Suprapubic skin (tissue), 4 donors: ENCODE measurements at regions not wholly inside any gene's neighbourhood (a gene's known extent, or its start where the extent isn't known, plus 50 kb on each side); places are given as distances from the start of the nearest gene placed in this dataset.

Experiments used
- DNase-seq, 2 donors: peaks; one replicate each; pipeline ENCODE4 v3.0.0-alpha.2; 2019; ENCODE audit warnings: low spot score in 2 of 2
- H3K27ac ChIP-seq: fragments of 200-600 bp; sonication (generic); one replicate; pipeline ENCODE4 v1.5.1; 2019
- H3K27me3 ChIP-seq: fragments of 200-600 bp; sonication (generic); one replicate; pipeline ENCODE4 v1.5.1; 2019
- H3K36me3 ChIP-seq: fragments of 200-600 bp; sonication (generic); one replicate; pipeline ENCODE4 v1.5.1; 2019
- H3K4me1 ChIP-seq: fragments of 200-600 bp; sonication (generic); one replicate; pipeline ENCODE4 v1.5.1; 2019
- H3K4me3 ChIP-seq: fragments of 200-600 bp; sonication (generic); one replicate; pipeline ENCODE4 v1.5.1; 2019; ENCODE audit warnings: mild to moderate bottlenecking
- H3K9me3 ChIP-seq: fragments of 200-600 bp; sonication (generic); one replicate; pipeline ENCODE4 v1.5.1; 2019
- EP300 ChIP-seq: sonication (generic); formaldehyde crosslinking; IDR thresholded peaks from one replicate; pipeline ENCODE4 v1.6.1; 2017; ENCODE audit warnings: antibody characterized with exemption
- POLR2A ChIP-seq, 2 donors: fragments of 450-650 bp; IDR thresholded peaks; one replicate each; pipeline ENCODE4 v1.6.1; 2017; ENCODE audit warnings: antibody characterized with exemption in 2 of 2, mild to moderate bottlenecking in 2 of 2, moderate library complexity in 2 of 2
- POLR2AphosphoS5 ChIP-seq, 3 donors: sonication (generic); formaldehyde crosslinking; IDR thresholded peaks; one replicate each; pipeline ENCODE4 v1.6.1; 2017; ENCODE audit warnings: antibody characterized with exemption in 3 of 3
- WGBS: methylation state at CpG from one replicate; pipeline ENCODE4 v1.1.5; 2018; 5-methylcytosine and 5-hydroxymethylcytosine counted together
- TF ChIP-seq, protein P1 (sequence below), 2 donors: fragments of 200-600 bp in 1 of 2; fragments of 450-650 bp in 1 of 2; sonication (generic) in 1 of 2; IDR thresholded peaks; one replicate each; pipeline ENCODE4 v1.5.1; 2016 to 2019; ENCODE audit warnings: antibody characterized with exemption in 2 of 2, mild to moderate bottlenecking in 1 of 2, moderate library complexity in 1 of 2

DNA sequence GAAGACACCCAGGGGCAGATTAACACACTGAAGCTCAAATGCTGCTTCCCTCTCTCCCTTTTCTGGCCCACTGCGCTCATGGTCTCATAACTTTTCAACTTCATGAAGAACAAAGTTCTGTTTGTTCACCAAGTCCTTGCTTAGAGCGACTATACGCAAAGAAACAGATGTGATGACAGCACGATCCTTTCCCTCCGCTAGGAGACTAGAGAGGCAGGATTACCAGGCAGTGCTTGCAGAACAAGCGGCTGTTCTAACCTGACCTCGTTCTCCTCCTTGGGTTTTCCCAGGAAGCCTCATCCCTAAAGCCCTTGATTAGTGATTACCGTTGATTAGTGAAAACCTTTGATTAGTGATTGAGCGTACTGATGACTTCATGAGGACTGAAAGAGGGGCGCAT, 649.9 kb downstream of the IRX1 start:
- no peak overlapping the region for H3K27ac ChIP-seq
- WGBS: 91% methylated on average over 10 of the region's 10 CpGs
- DNase-seq: no peak

DNA sequence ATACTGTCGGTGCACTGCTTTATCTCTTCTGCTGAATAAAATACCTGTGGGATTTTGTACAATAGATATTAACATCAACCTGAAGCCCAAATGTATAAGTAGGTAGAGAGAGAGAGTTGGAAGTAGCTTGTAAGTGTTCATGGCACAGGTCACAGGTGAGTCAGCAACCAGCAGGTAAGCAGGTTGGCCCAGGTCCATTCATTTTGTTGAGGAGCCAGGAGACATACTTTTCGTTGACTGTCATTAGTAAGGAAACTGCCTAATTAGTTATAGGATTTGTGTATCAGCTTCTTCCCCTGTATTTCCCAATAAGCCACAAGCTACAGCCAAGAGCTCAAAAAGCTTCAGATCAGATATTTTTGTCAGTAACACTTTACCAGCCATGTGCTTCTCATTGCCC, 650.8 kb downstream of the IRX1 start:
- Histone ChIP-seq H3K27ac (no peak overlapping the region), H3K4me3 (no peak overlapping the region), H3K9me3 (no peaks in the 10 kb centered on the region), H3K27me3 (no peaks in the 10 kb centered on the region), H3K4me1 (no peaks in the 10 kb centered on the region), H3K36me3 (no peaks in the 10 kb centered on the region)
- WGBS: 57% methylated on average over 2 of the region's 2 CpGs
- DNase-seq: no peak
- TF ChIP-seq POLR2AphosphoS5 (IDR thresholded peaks at IDR 0.05): no peak
- TF ChIP-seq, protein P1, sequence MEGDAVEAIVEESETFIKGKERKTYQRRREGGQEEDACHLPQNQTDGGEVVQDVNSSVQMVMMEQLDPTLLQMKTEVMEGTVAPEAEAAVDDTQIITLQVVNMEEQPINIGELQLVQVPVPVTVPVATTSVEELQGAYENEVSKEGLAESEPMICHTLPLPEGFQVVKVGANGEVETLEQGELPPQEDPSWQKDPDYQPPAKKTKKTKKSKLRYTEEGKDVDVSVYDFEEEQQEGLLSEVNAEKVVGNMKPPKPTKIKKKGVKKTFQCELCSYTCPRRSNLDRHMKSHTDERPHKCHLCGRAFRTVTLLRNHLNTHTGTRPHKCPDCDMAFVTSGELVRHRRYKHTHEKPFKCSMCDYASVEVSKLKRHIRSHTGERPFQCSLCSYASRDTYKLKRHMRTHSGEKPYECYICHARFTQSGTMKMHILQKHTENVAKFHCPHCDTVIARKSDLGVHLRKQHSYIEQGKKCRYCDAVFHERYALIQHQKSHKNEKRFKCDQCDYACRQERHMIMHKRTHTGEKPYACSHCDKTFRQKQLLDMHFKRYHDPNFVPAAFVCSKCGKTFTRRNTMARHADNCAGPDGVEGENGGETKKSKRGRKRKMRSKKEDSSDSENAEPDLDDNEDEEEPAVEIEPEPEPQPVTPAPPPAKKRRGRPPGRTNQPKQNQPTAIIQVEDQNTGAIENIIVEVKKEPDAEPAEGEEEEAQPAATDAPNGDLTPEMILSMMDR (IDR thresholded peaks at IDR 0.05): no peak
- no peak for TF ChIP-seq POLR2A (IDR thresholded peaks at IDR 0.05)
- no peak for TF ChIP-seq EP300

More for the DNA sequence above, 649.9 kb downstream of the IRX1 start:
- Histone ChIP-seq H3K36me3 (no peaks in the 10 kb centered on the region), H3K9me3 (no peaks in the 10 kb centered on the region), H3K27me3 (no peaks in the 10 kb centered on the region), H3K4me1 (no peaks in the 10 kb centered on the region), H3K4me3 (no peak overlapping the region)
- TF ChIP-seq EP300 (no peak), POLR2AphosphoS5 (IDR thresholded peaks at IDR 0.05) (no peak), POLR2A (IDR thresholded peaks at IDR 0.05) (no peak)
- TF ChIP-seq, protein P1 (IDR thresholded peaks at IDR 0.05): no peak

DNA sequence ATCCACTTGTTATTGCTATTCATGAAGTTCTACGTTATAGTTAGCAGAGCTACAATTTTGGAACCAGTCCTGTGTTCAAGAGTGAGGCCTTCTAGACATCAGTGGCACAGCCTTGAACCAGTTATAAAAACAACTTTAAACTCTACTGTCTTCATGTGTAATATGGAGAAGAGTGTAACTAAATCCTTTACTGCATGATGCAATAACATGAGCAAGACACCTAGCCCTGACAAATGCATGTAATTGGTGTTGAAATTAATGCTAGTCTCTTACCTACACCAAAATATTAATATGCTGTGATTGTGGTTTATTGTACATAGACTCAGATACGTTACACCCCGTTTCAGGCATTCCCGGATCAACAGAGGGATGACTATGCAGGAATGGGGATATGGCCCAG, 654.6 kb downstream of the IRX1 start:
- 90% methylated on average over 4 of the region's 4 CpGs for WGBS
- no peaks in the 10 kb centered on the region for H3K36me3 ChIP-seq
- no peak for DNase-seq
- H3K4me1 ChIP-seq: no peaks in the 10 kb centered on the region
- H3K27ac ChIP-seq: no peak overlapping the region
- H3K4me3 ChIP-seq: no peak overlapping the region
- no peaks in the 10 kb centered on the region for H3K9me3 ChIP-seq
- TF ChIP-seq POLR2A (IDR thresholded peaks at IDR 0.05) (no peak), EP300 (no peak), POLR2AphosphoS5 (IDR thresholded peaks at IDR 0.05) (no peak)
- TF ChIP-seq, protein P1 (IDR thresholded peaks at IDR 0.05): no peak
- H3K27me3 ChIP-seq: no peaks in the 10 kb centered on the region

DNA sequence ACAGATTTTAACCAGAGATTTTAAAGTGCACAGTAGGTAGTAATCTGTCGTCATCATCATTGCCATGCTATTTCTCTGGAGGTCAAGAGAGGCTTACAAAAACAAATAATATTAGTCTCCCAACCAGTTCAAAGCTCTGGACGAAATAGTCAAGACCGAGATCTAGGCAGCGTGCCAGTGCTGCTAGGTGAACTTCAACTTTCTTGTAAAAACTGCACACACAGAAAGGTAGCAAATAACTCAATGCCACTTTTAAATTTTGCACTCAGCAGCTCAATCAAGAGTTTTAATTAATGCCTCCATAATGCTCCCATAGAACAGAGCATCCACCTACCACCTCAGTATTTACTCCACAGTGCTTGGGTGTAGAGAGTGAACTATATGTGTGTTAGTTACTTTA, 656.8 kb downstream of the IRX1 start:
- Histone ChIP-seq H3K4me3 (no peak overlapping the region), H3K36me3 (no peaks in the 10 kb centered on the region), H3K4me1 (no peaks in the 10 kb centered on the region), H3K9me3 (no peaks in the 10 kb centered on the region), H3K27me3 (no peaks in the 10 kb centered on the region), H3K27ac (no peak overlapping the region)
- no peak for DNase-seq
- TF ChIP-seq EP300 (no peak), POLR2A (IDR thresholded peaks at IDR 0.05) (no peak), POLR2AphosphoS5 (IDR thresholded peaks at IDR 0.05) (no peak)
- TF ChIP-seq, protein P1 (IDR thresholded peaks at IDR 0.05): no peak
- 73% methylated on average over 4 of the region's 4 CpGs for WGBS

DNA sequence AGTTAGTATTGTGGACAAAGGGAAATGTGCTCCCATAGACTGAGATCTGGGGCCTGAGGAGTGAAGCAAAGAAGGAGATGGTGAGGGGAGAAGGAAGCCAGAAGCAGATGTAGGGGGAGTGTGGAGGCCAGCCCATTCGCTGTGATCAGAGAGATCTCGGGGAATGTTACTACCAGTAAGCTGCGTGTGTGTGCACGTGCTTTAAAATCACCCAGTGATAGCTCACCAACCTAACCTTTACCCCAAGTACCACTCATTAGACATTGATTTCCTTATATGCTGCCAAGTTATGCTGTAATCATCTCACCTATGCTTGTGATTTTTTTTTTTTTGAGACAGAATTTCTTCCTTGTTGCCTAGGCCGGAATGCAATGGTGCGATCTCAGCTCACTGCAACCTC, 659.1 kb downstream of the IRX1 start:
- Histone ChIP-seq H3K27me3 (no peaks in the 10 kb centered on the region), H3K27ac (no peak overlapping the region), H3K4me1 (no peaks in the 10 kb centered on the region), H3K36me3 (no peaks in the 10 kb centered on the region), H3K9me3 (no peaks in the 10 kb centered on the region), H3K4me3 (no peak overlapping the region)
- TF ChIP-seq, protein P1 (IDR thresholded peaks at IDR 0.05): no peak
- TF ChIP-seq POLR2A (IDR thresholded peaks at IDR 0.05) (no peak), POLR2AphosphoS5 (IDR thresholded peaks at IDR 0.05) (no peak), EP300 (no peak)
- no peak for DNase-seq
- WGBS: 93% methylated on average over 6 of the region's 6 CpGs
